Upper lobe of left lung (tissue), 6 donors: ENCODE measurements at regions not wholly inside any gene's neighbourhood (a gene's known extent, or its start where the extent isn't known, plus 50 kb on each side); places are given as distances from the start of the nearest gene placed in this dataset.
A peak's percentile ranks its signal among the peaks of the same experiment; 100 is the strongest.

ENCODE experiments used
- ATAC-seq, 2 donors: fragments of 200-7000 bp; cut with Tn5 transposase; one replicate each; pipeline ENCODE4 v1.9.1; 2022; ENCODE audit warnings: mild to moderate bottlenecking in 2 of 2, moderate library complexity in 2 of 2; ENCODE audit not compliant: low FRiP score in 2 of 2
- DNase-seq, 2 donors: peaks; one replicate each; pipeline ENCODE4 v3.0.0-alpha.2; 2019 to 2020
- H3K27ac ChIP-seq, 4 donors: fragments of 200-600 bp; sonication (generic); one replicate each; pipeline ENCODE4 v1.5.1; 2016 to 2019
- H3K27me3 ChIP-seq, 4 donors: fragments of 200-600 bp; sonication (generic); one replicate each; pipeline ENCODE4 v1.5.1; 2017 to 2019
- H3K36me3 ChIP-seq, 4 donors: fragments of 200-600 bp; sonication (generic); one replicate each; pipeline ENCODE4 v1.5.1; 2016 to 2019
- H3K4me1 ChIP-seq, 4 donors: fragments of 200-600 bp; sonication (generic); one replicate each; pipeline ENCODE4 v1.5.1; 2018 to 2019
- H3K4me3 ChIP-seq, 4 donors: fragments of 200-600 bp; sonication (generic); one replicate each; pipeline ENCODE4 v1.5.1; 2017 to 2019; ENCODE audit warnings: mild to moderate bottlenecking in 2 of 4, moderate library complexity in 1 of 4
- H3K9me3 ChIP-seq, 4 donors: fragments of 200-600 bp; sonication (generic); one replicate each; pipeline ENCODE4 v1.5.1; 2018 to 2019
- EP300 ChIP-seq, 4 donors: sonication (generic); formaldehyde crosslinking; IDR thresholded peaks; one replicate each; pipeline ENCODE4 v1.5.1; 2017; ENCODE audit warnings: antibody characterized with exemption in 4 of 4, control low read depth in 2 of 4
- POLR2A ChIP-seq, 4 donors: fragments of 450-650 bp; IDR thresholded peaks; one replicate each; pipeline ENCODE4 v1.5.1; 2016 to 2017; ENCODE audit warnings: antibody characterized with exemption in 4 of 4, mild to moderate bottlenecking in 2 of 4
- POLR2AphosphoS5 ChIP-seq, 2 donors: sonication (generic); formaldehyde crosslinking; IDR thresholded peaks; one replicate each; pipeline ENCODE4 v1.5.1; 2017; ENCODE audit warnings: antibody characterized with exemption in 2 of 2
- WGBS, 2 donors: methylation state at CpG; one replicate each; pipeline ENCODE4 v1.1.5; 2017 to 2018; 5-methylcytosine and 5-hydroxymethylcytosine counted together
- TF ChIP-seq, protein P1 (sequence below), 6 experiments: fragments of 450-650 bp in 4 of 6; fragments of 200-600 bp in 2 of 6; sonication (generic) in 2 of 6; IDR thresholded peaks; one replicate each; pipeline ENCODE4 v1.5.1; 2016 to 2019; ENCODE audit warnings: antibody characterized with exemption in 6 of 6
- donor health status: DM: no; HTN: no; CAD: no; lungs with moderate emphysema.
- donor health status: DM: no; HTN: yes; CAD: no; lungs with severe emphysema.

DNA sequence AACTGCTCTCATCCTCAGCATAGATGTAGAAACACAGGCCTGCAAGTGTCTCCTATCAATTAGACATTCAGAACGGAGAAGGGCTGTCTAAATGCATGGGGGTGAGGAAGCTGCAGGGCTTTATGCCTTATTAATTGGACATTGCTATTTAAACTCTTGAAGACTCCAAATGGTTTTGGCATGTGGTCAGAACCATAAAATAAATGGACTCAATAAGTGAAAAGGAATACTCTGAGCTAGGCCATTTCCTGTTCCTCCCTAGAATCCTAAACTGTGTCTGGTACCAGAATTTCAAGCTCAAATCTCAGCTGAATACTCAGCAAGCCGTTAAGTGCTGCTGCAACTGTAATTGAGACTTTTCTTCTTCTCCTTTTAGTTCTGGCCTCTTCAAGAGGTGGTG lies 80.4 kb upstream of the C1orf87 start:
- DNase-seq (no peak), ATAC-seq (no peak)
- Histone ChIP-seq H3K27me3 (no peaks in the 10 kb centered on the region), H3K36me3 (no peaks in the 10 kb centered on the region), H3K27ac (no peak overlapping the region), H3K9me3 (no peaks in the 10 kb centered on the region), H3K4me1 (no peaks in the 10 kb centered on the region), H3K4me3 (no peak overlapping the region)
- TF ChIP-seq, protein P1, sequence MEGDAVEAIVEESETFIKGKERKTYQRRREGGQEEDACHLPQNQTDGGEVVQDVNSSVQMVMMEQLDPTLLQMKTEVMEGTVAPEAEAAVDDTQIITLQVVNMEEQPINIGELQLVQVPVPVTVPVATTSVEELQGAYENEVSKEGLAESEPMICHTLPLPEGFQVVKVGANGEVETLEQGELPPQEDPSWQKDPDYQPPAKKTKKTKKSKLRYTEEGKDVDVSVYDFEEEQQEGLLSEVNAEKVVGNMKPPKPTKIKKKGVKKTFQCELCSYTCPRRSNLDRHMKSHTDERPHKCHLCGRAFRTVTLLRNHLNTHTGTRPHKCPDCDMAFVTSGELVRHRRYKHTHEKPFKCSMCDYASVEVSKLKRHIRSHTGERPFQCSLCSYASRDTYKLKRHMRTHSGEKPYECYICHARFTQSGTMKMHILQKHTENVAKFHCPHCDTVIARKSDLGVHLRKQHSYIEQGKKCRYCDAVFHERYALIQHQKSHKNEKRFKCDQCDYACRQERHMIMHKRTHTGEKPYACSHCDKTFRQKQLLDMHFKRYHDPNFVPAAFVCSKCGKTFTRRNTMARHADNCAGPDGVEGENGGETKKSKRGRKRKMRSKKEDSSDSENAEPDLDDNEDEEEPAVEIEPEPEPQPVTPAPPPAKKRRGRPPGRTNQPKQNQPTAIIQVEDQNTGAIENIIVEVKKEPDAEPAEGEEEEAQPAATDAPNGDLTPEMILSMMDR (IDR thresholded peaks at IDR 0.05), result no peak
- no peak for TF ChIP-seq EP300 (IDR thresholded peaks at IDR 0.05)
- no peak for TF ChIP-seq POLR2AphosphoS5 (IDR thresholded peaks at IDR 0.05)
- no peak for TF ChIP-seq POLR2A (IDR thresholded peaks at IDR 0.05)
- 55 to 87% methylated on average over 2 of the region's 2 CpGs for WGBS, 2 donors

DNA sequence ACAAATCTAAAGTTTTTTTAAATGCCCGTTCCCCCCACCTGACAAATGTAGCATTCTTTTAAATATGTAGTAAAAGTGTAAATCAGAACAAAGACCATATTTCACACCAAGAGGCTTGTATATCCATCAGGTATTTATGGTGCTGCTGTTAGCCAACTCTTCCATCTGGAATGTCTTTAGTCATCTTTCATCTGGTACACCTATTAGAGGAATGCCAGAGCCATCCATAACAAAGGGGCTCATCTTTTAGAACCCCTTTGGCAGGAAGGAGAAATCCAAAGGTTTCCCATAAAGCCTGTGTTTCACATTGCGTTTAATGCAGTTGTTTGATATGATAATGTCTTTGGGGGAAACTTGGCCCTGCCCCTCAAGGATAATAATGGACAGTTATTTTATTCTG lies 79.3 kb upstream of the C1orf87 start:
- WGBS, 2 donors, result 86 to 90% methylated on average over 2 of the region's 2 CpGs
- H3K27ac ChIP-seq, result no peak overlapping the region
- no peaks in the 10 kb centered on the region for H3K4me1 ChIP-seq
- H3K4me3 ChIP-seq, result no peak overlapping the region
- no peaks in the 10 kb centered on the region for H3K36me3 ChIP-seq
- TF ChIP-seq, protein P1 (IDR thresholded peaks at IDR 0.05), result no peak
- TF ChIP-seq POLR2A (IDR thresholded peaks at IDR 0.05) (no peak), EP300 (IDR thresholded peaks at IDR 0.05) (no peak), POLR2AphosphoS5 (IDR thresholded peaks at IDR 0.05) (no peak)
- no peaks in the 10 kb centered on the region for H3K27me3 ChIP-seq
- no peak for DNase-seq
- no peaks in the 10 kb centered on the region for H3K9me3 ChIP-seq
- no peak for ATAC-seq

DNA sequence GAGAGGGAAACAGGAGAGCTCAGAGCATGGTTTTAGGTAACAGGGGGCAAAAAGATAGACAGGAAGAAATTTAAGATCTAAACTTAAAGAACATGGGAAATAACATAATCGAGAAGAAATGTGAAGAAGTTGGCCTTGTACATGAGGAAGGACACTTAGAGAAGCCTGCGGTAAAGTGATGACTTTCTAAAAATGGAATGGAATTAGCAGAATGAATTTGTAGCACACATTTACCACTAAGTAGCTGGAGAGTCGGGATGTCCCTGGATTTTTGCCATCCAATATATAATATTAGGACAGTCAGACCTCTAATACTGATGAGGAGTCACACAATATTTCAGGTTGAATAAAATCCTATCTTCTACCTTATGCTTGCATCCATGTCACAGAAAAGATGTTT lies 77.7 kb upstream of the C1orf87 start:
- WGBS, 2 donors, result 72 to 80% methylated on average over 3 of the region's 3 CpGs
- Histone ChIP-seq H3K4me3 (no peak overlapping the region), H3K27ac (no peak overlapping the region), H3K9me3 (no peaks in the 10 kb centered on the region), H3K4me1 (no peaks in the 10 kb centered on the region), H3K27me3 (no peaks in the 10 kb centered on the region), H3K36me3 (no peaks in the 10 kb centered on the region)
- ATAC-seq (no peak), DNase-seq (no peak)
- no peak for TF ChIP-seq EP300 (IDR thresholded peaks at IDR 0.05)
- no peak for TF ChIP-seq POLR2AphosphoS5 (IDR thresholded peaks at IDR 0.05)
- TF ChIP-seq, protein P1 (IDR thresholded peaks at IDR 0.05), result no peak
- TF ChIP-seq POLR2A (IDR thresholded peaks at IDR 0.05), result no peak

DNA sequence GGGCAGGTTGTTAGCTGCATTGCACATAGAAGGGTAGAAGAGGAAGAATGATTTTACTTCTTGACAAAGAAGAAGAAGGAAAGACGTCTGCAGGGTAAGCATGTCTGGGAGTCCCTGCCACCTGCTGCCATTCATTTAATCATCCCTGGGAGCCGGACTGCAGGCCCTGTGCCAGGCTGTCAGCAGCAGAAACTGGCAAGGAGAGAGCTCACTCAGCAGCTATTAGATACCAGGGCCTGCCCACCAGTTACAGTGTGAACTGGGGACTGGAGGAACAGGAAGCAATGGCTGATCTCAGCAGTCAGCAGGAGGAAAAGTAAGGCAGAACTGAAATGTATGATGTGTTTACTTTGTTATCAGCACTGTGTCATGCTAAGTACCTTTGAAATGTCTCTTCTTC lies 75.7 kb upstream of the C1orf87 start:
- 24 to 36% methylated on average over 2 of the region's 2 CpGs for WGBS, 2 donors
- ATAC-seq, result peak in 1 of 2 donors; percentile 39
- TF ChIP-seq EP300 (IDR thresholded peaks at IDR 0.05) (no peak), POLR2AphosphoS5 (IDR thresholded peaks at IDR 0.05) (no peak), POLR2A (IDR thresholded peaks at IDR 0.05) (no peak)
- TF ChIP-seq, protein P1 (IDR thresholded peaks at IDR 0.05), result no peak
- Histone ChIP-seq H3K4me3 (no peak overlapping the region), H3K36me3 (no peaks in the 10 kb centered on the region), H3K27me3 (no peaks in the 10 kb centered on the region), H3K9me3 (no peaks in the 10 kb centered on the region), H3K4me1 (no peaks in the 10 kb centered on the region), H3K27ac (no peak overlapping the region)
- no peak for DNase-seq

DNA sequence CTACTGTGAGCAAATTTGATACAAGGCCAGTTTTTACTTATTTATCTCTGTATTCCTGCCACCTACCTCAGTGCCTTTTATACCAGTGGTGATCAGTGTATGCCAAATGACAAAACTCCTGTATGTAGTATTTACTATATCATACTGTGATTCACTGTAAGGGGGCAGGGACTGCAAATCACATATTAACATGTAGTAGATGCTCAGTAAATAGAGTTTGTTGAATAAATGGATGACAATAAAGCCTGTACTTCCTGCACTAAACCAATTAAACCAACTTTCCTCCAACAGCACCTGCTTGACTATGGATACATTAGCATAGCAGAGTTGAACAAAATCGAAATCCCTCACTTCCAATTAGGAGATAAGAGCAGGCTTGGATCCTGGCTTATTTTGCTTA lies 73.3 kb upstream of the C1orf87 start:
- no peaks in the 10 kb centered on the region for H3K9me3 ChIP-seq
- TF ChIP-seq EP300 (IDR thresholded peaks at IDR 0.05) (no peak), POLR2AphosphoS5 (IDR thresholded peaks at IDR 0.05) (no peak), POLR2A (IDR thresholded peaks at IDR 0.05) (no peak)
- TF ChIP-seq, protein P1 (IDR thresholded peaks at IDR 0.05), result no peak
- DNase-seq, result no peak
- no peak for ATAC-seq
- no peaks in the 10 kb centered on the region for H3K27me3 ChIP-seq
- no peak overlapping the region for H3K4me3 ChIP-seq
- H3K36me3 ChIP-seq, result no peaks in the 10 kb centered on the region
- no peak overlapping the region for H3K27ac ChIP-seq
- H3K4me1 ChIP-seq, result no peaks in the 10 kb centered on the region
- WGBS, 2 donors, result 80 to 91% methylated on average over 1 of the region's 1 CpG
